KMS-11 (cell line): ENCODE measurements at regions not wholly inside any gene's neighbourhood (a gene's known extent, or its start where the extent isn't known, plus 50 kb on each side); places are given as distances from the start of the nearest gene placed in this dataset.

Experiments used
- H2AFZ ChIP-seq: fragments of 200-600 bp; sonication (generic); 2 replicates; pipeline ENCODE4 v1.6.1; 2016; ENCODE audit warnings: antibody characterized with exemption, mixed run types, low read depth
- H3K27ac ChIP-seq: fragments of 200-600 bp; sonication (generic); 2 replicates; pipeline ENCODE4 v1.6.1; 2016; ENCODE audit warnings: mild to moderate bottlenecking, mixed run types
- H3K27me3 ChIP-seq: fragments of 200-600 bp; sonication (generic); 2 replicates; pipeline ENCODE4 v1.6.1; 2017; ENCODE audit warnings: mild to moderate bottlenecking, low read depth, mixed run types, moderate library complexity; ENCODE audit not compliant: insufficient read depth
- H3K36me3 ChIP-seq: fragments of 200-600 bp; sonication (generic); 2 replicates; pipeline ENCODE4 v1.6.1; 2017; ENCODE audit warnings: mild to moderate bottlenecking, mixed run types; ENCODE audit not compliant: insufficient read depth
- H3K4me1 ChIP-seq: fragments of 200-600 bp; sonication (generic); 2 replicates; pipeline ENCODE4 v1.6.1; 2016; ENCODE audit warnings: mild to moderate bottlenecking, low read depth, mixed run types; ENCODE audit not compliant: poor library complexity, severe bottlenecking
- H3K4me2 ChIP-seq: fragments of 200-600 bp; sonication (generic); 2 replicates; pipeline ENCODE4 v1.7.0; 2016; ENCODE audit warnings: mild to moderate bottlenecking, mixed run types
- H3K4me3 ChIP-seq: fragments of 200-600 bp; sonication (generic); IDR thresholded peaks from 2 replicates; pipeline ENCODE4 v1.6.1; 2017; ENCODE audit warnings: low read depth, low read length, mixed read lengths; ENCODE audit not compliant: insufficient read depth
- H3K79me2 ChIP-seq: fragments of 200-600 bp; sonication (generic); 2 replicates; pipeline ENCODE4 v1.6.1; 2016; ENCODE audit warnings: low read depth, mixed run types; ENCODE audit not compliant: insufficient read depth
- H3K9ac ChIP-seq: fragments of 200-600 bp; sonication (generic); 2 replicates; pipeline ENCODE4 v1.6.1; 2016; ENCODE audit warnings: mild to moderate bottlenecking, mixed run types
- H4K20me1 ChIP-seq: fragments of 200-600 bp; sonication (generic); 2 replicates; pipeline ENCODE4 v1.6.1; 2016; ENCODE audit warnings: mild to moderate bottlenecking, mixed run types; ENCODE audit not compliant: insufficient read depth
- TF ChIP-seq, protein P1 (sequence below): fragments of 200-600 bp; sonication (generic); conservative IDR thresholded peaks from 2 replicates; pipeline ENCODE4 v1.6.1; 2017; ENCODE audit warnings: low read depth, mild to moderate bottlenecking, antibody characterized with exemption, low read length, moderate library complexity, mixed read lengths

DNA sequence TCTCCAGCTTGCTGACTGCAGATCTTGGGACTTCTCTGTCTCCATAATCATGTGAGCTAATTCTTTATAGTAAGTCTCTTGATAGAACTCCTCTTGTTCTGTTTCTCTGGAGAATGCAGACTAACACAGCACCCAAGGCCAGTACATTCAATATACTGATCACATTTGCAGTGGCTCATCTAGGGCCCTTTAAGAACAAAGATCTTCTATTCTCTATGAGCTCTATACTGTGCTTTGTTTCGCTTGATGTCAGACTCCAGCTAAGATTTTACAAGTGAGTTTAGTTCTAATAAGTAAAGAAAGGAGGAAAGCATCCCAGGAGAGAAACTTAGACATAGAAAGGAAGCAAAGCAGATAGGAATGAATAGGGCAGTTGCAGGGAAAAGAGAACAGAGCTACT, 69.3 kb upstream of the TMPO start:
- H2AFZ ChIP-seq = no peak overlapping the region
- H3K27ac ChIP-seq = no peak overlapping the region
- no peaks in the 10 kb centered on the region for H3K79me2 ChIP-seq
- no peaks in the 10 kb centered on the region for H3K27me3 ChIP-seq
- H3K9ac ChIP-seq = no peak overlapping the region
- no peaks in the 10 kb centered on the region for H4K20me1 ChIP-seq
- no peak overlapping the region for H3K4me2 ChIP-seq
- no peaks in the 10 kb centered on the region for H3K4me1 ChIP-seq
- H3K4me3 ChIP-seq = no peak overlapping the region
- TF ChIP-seq, protein P1, sequence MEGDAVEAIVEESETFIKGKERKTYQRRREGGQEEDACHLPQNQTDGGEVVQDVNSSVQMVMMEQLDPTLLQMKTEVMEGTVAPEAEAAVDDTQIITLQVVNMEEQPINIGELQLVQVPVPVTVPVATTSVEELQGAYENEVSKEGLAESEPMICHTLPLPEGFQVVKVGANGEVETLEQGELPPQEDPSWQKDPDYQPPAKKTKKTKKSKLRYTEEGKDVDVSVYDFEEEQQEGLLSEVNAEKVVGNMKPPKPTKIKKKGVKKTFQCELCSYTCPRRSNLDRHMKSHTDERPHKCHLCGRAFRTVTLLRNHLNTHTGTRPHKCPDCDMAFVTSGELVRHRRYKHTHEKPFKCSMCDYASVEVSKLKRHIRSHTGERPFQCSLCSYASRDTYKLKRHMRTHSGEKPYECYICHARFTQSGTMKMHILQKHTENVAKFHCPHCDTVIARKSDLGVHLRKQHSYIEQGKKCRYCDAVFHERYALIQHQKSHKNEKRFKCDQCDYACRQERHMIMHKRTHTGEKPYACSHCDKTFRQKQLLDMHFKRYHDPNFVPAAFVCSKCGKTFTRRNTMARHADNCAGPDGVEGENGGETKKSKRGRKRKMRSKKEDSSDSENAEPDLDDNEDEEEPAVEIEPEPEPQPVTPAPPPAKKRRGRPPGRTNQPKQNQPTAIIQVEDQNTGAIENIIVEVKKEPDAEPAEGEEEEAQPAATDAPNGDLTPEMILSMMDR = no peak
- H3K36me3 ChIP-seq = no peaks in the 10 kb centered on the region

DNA sequence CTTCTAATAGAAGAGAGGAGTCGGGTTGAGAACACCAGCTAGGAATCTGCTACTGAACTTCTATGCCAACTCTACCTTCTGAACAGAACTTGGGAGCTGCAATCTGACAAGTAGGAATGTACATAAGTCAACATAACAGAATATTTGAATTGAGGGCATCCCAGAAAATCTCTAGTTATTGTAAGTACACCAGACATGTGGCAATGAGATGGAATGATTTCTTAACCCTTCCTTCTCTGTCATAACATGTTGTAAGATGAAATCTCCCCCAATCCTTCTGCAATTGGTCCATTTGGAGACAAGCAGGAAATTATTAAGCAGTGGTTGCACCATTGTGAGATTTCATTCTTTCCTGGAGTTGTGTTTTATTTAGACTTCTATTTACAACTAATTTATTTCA, 68.7 kb upstream of the TMPO start:
- H3K9ac ChIP-seq = no peak overlapping the region
- H3K4me3 ChIP-seq = no peak overlapping the region
- TF ChIP-seq, protein P1 = no peak
- no peak overlapping the region for H3K27ac ChIP-seq
- no peaks in the 10 kb centered on the region for H4K20me1 ChIP-seq
- no peaks in the 10 kb centered on the region for H3K79me2 ChIP-seq
- H3K4me1 ChIP-seq = no peaks in the 10 kb centered on the region
- H3K36me3 ChIP-seq = no peaks in the 10 kb centered on the region
- H3K27me3 ChIP-seq = no peaks in the 10 kb centered on the region
- no peak overlapping the region for H3K4me2 ChIP-seq
- H2AFZ ChIP-seq = no peak overlapping the region

DNA sequence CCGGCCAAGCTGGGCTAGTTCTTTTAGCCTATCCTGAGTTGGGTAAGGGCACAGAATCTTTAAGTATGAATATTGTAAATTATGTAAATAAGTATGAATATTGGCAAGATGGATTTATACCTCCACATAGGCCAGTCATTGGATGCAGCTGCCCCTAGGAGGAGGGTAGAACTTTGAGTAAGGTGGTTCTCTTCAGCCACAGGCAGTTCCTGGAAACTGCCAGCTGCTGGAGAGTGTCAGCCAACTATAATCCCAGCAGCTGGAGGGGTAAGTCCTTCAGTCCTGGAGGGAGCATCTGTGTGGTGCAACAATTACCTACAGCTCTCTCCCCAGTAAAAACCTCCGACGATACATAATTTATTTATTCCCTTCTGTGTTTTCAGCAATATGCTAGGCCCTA, 65.8 kb upstream of the TMPO start:
- H3K36me3 ChIP-seq = no peaks in the 10 kb centered on the region
- no peaks in the 10 kb centered on the region for H3K27me3 ChIP-seq
- no peaks in the 10 kb centered on the region for H3K4me1 ChIP-seq
- H3K4me2 ChIP-seq = no peak overlapping the region
- no peak overlapping the region for H3K9ac ChIP-seq
- H3K79me2 ChIP-seq = no peaks in the 10 kb centered on the region
- TF ChIP-seq, protein P1 = no peak
- no peak overlapping the region for H3K4me3 ChIP-seq
- no peak overlapping the region for H2AFZ ChIP-seq
- no peaks in the 10 kb centered on the region for H4K20me1 ChIP-seq
- H3K27ac ChIP-seq = no peak overlapping the region

DNA sequence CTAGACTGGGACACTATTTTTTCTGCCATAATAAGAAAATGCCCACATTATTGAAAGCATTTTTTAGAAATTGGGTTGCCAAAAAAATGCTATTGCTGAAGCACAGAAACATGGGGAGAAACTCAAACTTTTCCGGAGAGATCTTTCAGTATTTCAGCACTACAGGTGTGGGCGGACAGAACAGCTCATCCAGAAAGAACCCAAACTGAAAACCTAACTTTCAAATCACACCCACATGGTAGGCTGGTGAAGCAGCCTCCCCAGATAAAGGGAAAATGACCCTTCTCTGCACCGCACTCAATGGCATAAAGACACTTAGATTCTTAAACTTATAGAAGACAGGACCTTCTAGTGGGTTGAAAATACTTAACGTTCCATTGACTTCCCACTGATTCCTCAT, 62.3 kb upstream of the TMPO start:
- H3K27ac ChIP-seq = no peak overlapping the region

More for the DNA sequence above, 62.3 kb upstream of the TMPO start:
- Histone ChIP-seq H2AFZ (no peak overlapping the region), H3K4me3 (no peak overlapping the region), H3K27me3 (no peaks in the 10 kb centered on the region), H3K4me1 (no peaks in the 10 kb centered on the region), H3K4me2 (no peak overlapping the region), H3K9ac (no peak overlapping the region), H3K36me3 (no peaks in the 10 kb centered on the region), H4K20me1 (no peaks in the 10 kb centered on the region), H3K79me2 (no peaks in the 10 kb centered on the region)
- TF ChIP-seq, protein P1 = no peak
